ENCODE measurements at regions not wholly inside any gene's neighbourhood (a gene's known extent, or its start where the extent isn't known, plus 50 kb on each side); places are given as distances from the start of the nearest gene placed in this dataset.
"Not testable (repeated sequence)": the region's sequence is repeated elsewhere in the genome, so short reads cannot be mapped to it uniquely, and the experiment has no call there.

- intact Hi-C loops (cut with DNase I), result no loop called here
- ATAC-seq (no peak), DNase-seq (ENCODE audit: low spot score) (no peak)
Measured at GRCh38 chr4:179307297-179308136, 1865.3 kb upstream of the AGA start.

- ATAC-seq (no peak), DNase-seq (ENCODE audit: low spot score) (no peak)
- intact Hi-C loops (cut with DNase I), result loop anchor here (5.0 kb wide), 1 partner anchor 1408 kb away; no protein-coding TSS in a partner anchor
Measured at GRCh38 chr4:179313823-179314222, 1871.6 kb upstream of the AGA start.

- intact Hi-C loops (cut with DNase I), result no loop called here
- DNase-seq (ENCODE audit: low spot score) (no peak), ATAC-seq (no peak)
Measured at GRCh38 chr4:179325181-179325580, 1882.9 kb upstream of the AGA start.

GRCh38 chr4:179328627-179329026, 1886.4 kb upstream of the AGA start:
- DNase-seq (ENCODE audit: low spot score), result no peak
- ATAC-seq, result no peak
- intact Hi-C loops (cut with DNase I), result no loop called here

GRCh38 chr4:179331362-179331761, 1889.1 kb upstream of the AGA start:
- DNase-seq (ENCODE audit: low spot score), result no peak
- intact Hi-C loops (cut with DNase I), result no loop called here

GRCh38 chr4:179344861-179345260, 1902.6 kb upstream of the AGA start:
- intact Hi-C loops (cut with DNase I), result no loop called here
- DNase-seq (ENCODE audit: low spot score) (no peak), ATAC-seq (no peak)

More at GRCh38 chr4:179331362-179331761, 1889.1 kb upstream of the AGA start:
- no peak for ATAC-seq

GRCh38 chr4:179352221-179352620, 1910.0 kb upstream of the AGA start:
- intact Hi-C loops (cut with DNase I), result no loop called here
- no peak for ATAC-seq
- DNase-seq (ENCODE audit: low spot score), result no peak

- no peak for DNase-seq (ENCODE audit: low spot score)
- intact Hi-C loops (cut with DNase I), result no loop called here
- ATAC-seq, result no peak
Measured at GRCh38 chr4:179353786-179354185, 1911.5 kb upstream of the AGA start.

- intact Hi-C loops (cut with DNase I), result no loop called here
- DNase-seq (ENCODE audit: low spot score) (no peak), ATAC-seq (no peak)
Measured at GRCh38 chr4:179361978-179362486, 1919.8 kb upstream of the AGA start.

- DNase-seq (ENCODE audit: low spot score); ATAC-seq; intact Hi-C loops (cut with DNase I): not testable (repeated sequence)
Measured at GRCh38 chr4:179365932-179366331, 1923.7 kb upstream of the AGA start.

GRCh38 chr4:179372242-179372641, 1930.0 kb upstream of the AGA start:
- DNase-seq (ENCODE audit: low spot score) (no peak), ATAC-seq (no peak)
- intact Hi-C loops (cut with DNase I), result no loop called here

- no peak for DNase-seq (ENCODE audit: low spot score)
- intact Hi-C loops (cut with DNase I), result no loop called here
- ATAC-seq, result no peak
Measured at GRCh38 chr4:179372746-179373145, 1930.5 kb upstream of the AGA start.

GRCh38 chr4:179378847-179379246, 1936.6 kb upstream of the AGA start:
- DNase-seq (ENCODE audit: low spot score); ATAC-seq; intact Hi-C loops (cut with DNase I): not testable (repeated sequence)

- ATAC-seq (no peak), DNase-seq (ENCODE audit: low spot score) (no peak)
- intact Hi-C loops (cut with DNase I), result no loop called here
Measured at GRCh38 chr4:179392787-179393186, 1950.5 kb upstream of the AGA start.

GRCh38 chr4:179398414-179398813, 1956.2 kb upstream of the AGA start:
- intact Hi-C loops (cut with DNase I), result no loop called here
- DNase-seq (ENCODE audit: low spot score), result no peak
- no peak for ATAC-seq

GRCh38 chr4:179399054-179399782, 1957.0 kb upstream of the AGA start:
- no peak for DNase-seq (ENCODE audit: low spot score)
- intact Hi-C loops (cut with DNase I), result no loop called here
- no peak for ATAC-seq

GRCh38 chr4:179415037-179415846, 1973.0 kb upstream of the AGA start:
- ATAC-seq, result no peak
- intact Hi-C loops (cut with DNase I), result no loop called here
- no peak for DNase-seq (ENCODE audit: low spot score)

GRCh38 chr4:179415847-179416223, 1973.6 kb upstream of the AGA start:
- ATAC-seq, result no peak
- no peak for DNase-seq (ENCODE audit: low spot score)
- intact Hi-C loops (cut with DNase I), result no loop called here

GRCh38 chr4:179417357-179417756, 1975.1 kb upstream of the AGA start:
- no peak for ATAC-seq
- no peak for DNase-seq (ENCODE audit: low spot score)
- intact Hi-C loops (cut with DNase I), result no loop called here
